ENCODE measurements at regions not wholly inside any gene's neighbourhood (a gene's known extent, or its start where the extent isn't known, plus 50 kb on each side); places are given as distances from the start of the nearest gene placed in this dataset.
A peak's percentile ranks its signal among the peaks of the same experiment; 100 is the strongest.

- no peak for TF ChIP-seq TEAD4 (IDR thresholded peaks at IDR 0.05)
These were observed 97.0 kb upstream of the PGR start for GRCh38 chr11:101226617-101227016.

GRCh38 chr11:101224221-101224620 is 94.6 kb upstream of the PGR start:
- TF ChIP-seq YY1 (IDR thresholded peaks at IDR 0.05; ENCODE audit: low read depth) = no peak
- no peak for TF ChIP-seq NFIC (IDR thresholded peaks at IDR 0.05)
- TF ChIP-seq REST (IDR thresholded peaks at IDR 0.05; ENCODE audit: low read depth) = no peak
- TF ChIP-seq TEAD4 (IDR thresholded peaks at IDR 0.05) = no peak
- TF ChIP-seq EGR1 (IDR thresholded peaks at IDR 0.05) = no peak
- TF ChIP-seq CREB1 (IDR thresholded peaks at IDR 0.05; ENCODE audit: low read depth) = no peak

GRCh38 chr11:101215069-101215468 is 85.5 kb upstream of the PGR start:
- TF ChIP-seq TEAD4 (IDR thresholded peaks at IDR 0.05) (peak; percentile 53), REST (IDR thresholded peaks at IDR 0.05; ENCODE audit: low read depth) (no peak), NFIC (IDR thresholded peaks at IDR 0.05) (peak; percentile 94), FOXM1 (IDR thresholded peaks at IDR 0.05; ENCODE audit: borderline replicate concordance, low read depth) (no peak), EGR1 (IDR thresholded peaks at IDR 0.05) (no peak), MAX (IDR thresholded peaks at IDR 0.05) (no peak), USF1 (IDR thresholded peaks at IDR 0.05) (no peak), RAD21 (IDR thresholded peaks at IDR 0.05; ENCODE audit: low read depth) (peak; percentile 16; the same call in 1 of the 2 replicates), TCF12 (IDR thresholded peaks at IDR 0.05; ENCODE audit: low read depth) (peak; percentile 78), CREB1 (IDR thresholded peaks at IDR 0.05; ENCODE audit: low read depth) (no peak), YY1 (IDR thresholded peaks at IDR 0.05; ENCODE audit: low read depth) (no peak), EP300 (IDR thresholded peaks at IDR 0.05; ENCODE audit: borderline replicate concordance) (peak; percentile 71; the same call in 1 of the 2 replicates), ZBTB7A (IDR thresholded peaks at IDR 0.05; ENCODE audit: low read depth) (no peak), CEBPB (IDR thresholded peaks at IDR 0.05) (peak; percentile 33; the same call in 1 of the 2 replicates)

- TF ChIP-seq CEBPB (IDR thresholded peaks at IDR 0.05) = no peak
- TF ChIP-seq FOXM1 (IDR thresholded peaks at IDR 0.05; ENCODE audit: borderline replicate concordance, low read depth) = no peak
- TF ChIP-seq YY1 (IDR thresholded peaks at IDR 0.05; ENCODE audit: low read depth) = no peak
- no peak for TF ChIP-seq NFIC (IDR thresholded peaks at IDR 0.05)
- no peak for TF ChIP-seq REST (IDR thresholded peaks at IDR 0.05; ENCODE audit: low read depth)
- no peak for TF ChIP-seq CREB1 (IDR thresholded peaks at IDR 0.05; ENCODE audit: low read depth)
- TF ChIP-seq RAD21 (IDR thresholded peaks at IDR 0.05; ENCODE audit: low read depth) = no peak
- TF ChIP-seq TEAD4 (IDR thresholded peaks at IDR 0.05) = no peak
- no peak for TF ChIP-seq EP300 (IDR thresholded peaks at IDR 0.05; ENCODE audit: borderline replicate concordance)
These were observed 81.9 kb upstream of the PGR start for GRCh38 chr11:101211407-101211975.

- TF ChIP-seq RAD21 (IDR thresholded peaks at IDR 0.05; ENCODE audit: low read depth) (no peak), TCF12 (IDR thresholded peaks at IDR 0.05; ENCODE audit: low read depth) (no peak), CREB1 (IDR thresholded peaks at IDR 0.05; ENCODE audit: low read depth) (no peak), YY1 (IDR thresholded peaks at IDR 0.05; ENCODE audit: low read depth) (no peak), USF1 (IDR thresholded peaks at IDR 0.05) (no peak), CEBPB (IDR thresholded peaks at IDR 0.05) (no peak), TAF1 (IDR thresholded peaks at IDR 0.05; ENCODE audit: low read depth) (no peak), ZBTB7A (IDR thresholded peaks at IDR 0.05; ENCODE audit: low read depth) (no peak), NFIC (IDR thresholded peaks at IDR 0.05) (no peak), EP300 (IDR thresholded peaks at IDR 0.05; ENCODE audit: borderline replicate concordance) (no peak), TEAD4 (IDR thresholded peaks at IDR 0.05) (no peak), EGR1 (IDR thresholded peaks at IDR 0.05) (no peak), FOXM1 (IDR thresholded peaks at IDR 0.05; ENCODE audit: borderline replicate concordance, low read depth) (no peak), REST (IDR thresholded peaks at IDR 0.05; ENCODE audit: low read depth) (no peak), MAX (IDR thresholded peaks at IDR 0.05) (no peak)
These were observed 73.0 kb upstream of the PGR start for GRCh38 chr11:101202614-101203013.
